ENCODE measurements at regions not wholly inside any gene's neighbourhood (a gene's known extent, or its start where the extent isn't known, plus 50 kb on each side); places are given as distances from the start of the nearest gene placed in this dataset.

DNA sequence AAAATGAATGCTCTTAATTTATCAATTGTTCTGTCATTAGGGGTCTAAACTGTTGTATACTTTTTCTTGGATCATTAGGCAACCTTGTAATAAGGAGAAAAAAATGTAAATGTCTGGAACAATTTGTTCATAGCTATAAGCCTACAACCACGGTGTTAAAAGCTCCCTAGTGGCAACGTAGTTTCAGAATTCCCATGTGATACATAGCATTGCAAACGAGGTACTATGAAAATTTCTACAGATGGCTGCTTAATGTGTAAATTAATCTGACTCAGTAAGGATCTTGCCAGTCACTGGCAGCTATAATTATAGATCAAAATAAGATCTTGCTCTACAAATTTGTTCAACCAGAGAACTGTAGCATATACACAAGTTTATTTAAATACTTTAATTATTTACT is 304.1 kb upstream of the ADGRL4 start:
- DNase-seq (ENCODE audit: low read depth in 1 of 2, low spot score in 2 of 2): no peak

More for the DNA sequence above, 304.1 kb upstream of the ADGRL4 start:
- Histone ChIP-seq H3K4me3 (ENCODE audit: extremely low read depth in 1 of 4, insufficient read depth in 2 of 4, low read depth in 3 of 4, low read length in 4 of 4) (no peak overlapping the region), H3K27ac (ENCODE audit: low read depth, low read length) (no peak overlapping the region), H3K14ac (ENCODE audit: insufficient read length) (no peak overlapping the region), H3K23ac (ENCODE audit: insufficient read length) (no peak overlapping the region), H3K36me3 (ENCODE audit: control insufficient read depth in 2 of 4, insufficient read depth in 4 of 4, low read length in 3 of 4) (no peaks in the 10 kb centered on the region), H3K4me2 (ENCODE audit: insufficient read depth in 1 of 2, low read depth in 2 of 2, low read length in 2 of 2) (no peak overlapping the region), H4K5ac (ENCODE audit: insufficient read length, low read depth, low read length) (no peak overlapping the region), H2BK12ac (ENCODE audit: low read depth, low read length) (no peak overlapping the region), H2BK5ac (ENCODE audit: low read depth, low read length) (no peak overlapping the region), H2BK20ac (ENCODE audit: low read length) (no peak overlapping the region), H3K9ac (replicated peaks in 1 of 4; ENCODE audit: extremely low read depth in 1 of 4, low read depth in 3 of 4, low read length in 3 of 4) (no peak overlapping the region), H3K79me1 (ENCODE audit: low read depth, low read length) (no peaks in the 10 kb centered on the region), H3K23me2 (ENCODE audit: low read depth, low read length) (no peaks in the 10 kb centered on the region), H3K56ac (replicated peaks; ENCODE audit: insufficient read length, low read depth, low read length) (no peak overlapping the region), H3K9me3 (ENCODE audit: insufficient read depth in 2 of 2, low read depth in 1 of 2, low read length in 1 of 2) (no peaks in the 10 kb centered on the region), H2BK15ac (ENCODE audit: low read length) (no peak overlapping the region), H2BK120ac (replicated peaks; ENCODE audit: low read depth, low read length) (no peak overlapping the region), H4K8ac (ENCODE audit: extremely low read depth, insufficient read depth, low read length) (no peak overlapping the region), H4K91ac (replicated peaks; ENCODE audit: insufficient read length, low read length) (no peak overlapping the region), H2AK5ac (ENCODE audit: low read depth, low read length) (no peak overlapping the region), H3K18ac (ENCODE audit: extremely low read depth, low read length) (no peak overlapping the region), H2AFZ (ENCODE audit: low read length) (no peak overlapping the region), H3K79me2 (ENCODE audit: control insufficient read depth in 1 of 2, insufficient read depth in 2 of 2, low read length in 2 of 2) (no peaks in the 10 kb centered on the region), H4K20me1 (replicated peaks in 1 of 2; ENCODE audit: control insufficient read depth in 1 of 2, insufficient read depth in 2 of 2, low read length in 2 of 2) (no peaks in the 10 kb centered on the region), H3K27me3 (replicated peaks in 1 of 4; ENCODE audit: control insufficient read depth in 3 of 4, extremely low read depth in 1 of 4, insufficient read depth in 3 of 4, low read length in 3 of 4) (no peaks in the 10 kb centered on the region), H3K4me1 (replicated peaks in 1 of 4; ENCODE audit: control insufficient read depth in 3 of 4, insufficient read depth in 4 of 4, low read length in 3 of 4) (no peaks in the 10 kb centered on the region), H3K4ac (replicated peaks; ENCODE audit: insufficient read length, low read depth, low read length) (no peak overlapping the region)
- FAIRE-seq: no peak
- CTCF ChIA-PET (ENCODE audit: partially characterized antibody): interaction anchor here (1.2 kb wide), 1 partner anchor 64 kb away, joined by 3 read pairs; no protein-coding TSS in a partner anchor
- TF ChIP-seq HDAC2 (IDR thresholded peaks at IDR 0.05; ENCODE audit: borderline replicate concordance in 1 of 2, low read depth in 2 of 2, low read length in 2 of 2) (no peak), TBP (IDR thresholded peaks at IDR 0.05; ENCODE audit: low read depth, low read length) (no peak), TCF12 (IDR thresholded peaks at IDR 0.05; ENCODE audit: low read depth, low read length) (no peak)
- POLR2A ChIA-PET (ENCODE audit: partially characterized antibody): no interaction called here
- 90% methylated on average over 3 of the region's 3 CpGs; no CpG with 5 or more reads in 1 of the 2 experiments for WGBS, 2 experiments (ENCODE audit: extremely low coverage in 1 of 2, insufficient coverage in 1 of 2, insufficient read length in 1 of 2, insufficient replicate concordance in 2 of 2, low coverage in 1 of 2, low lambda C conversion rate in 2 of 2, missing lambda C conversion rate in 1 of 2)

All from H1 (cell line).